Brain pericyte (primary cell): ENCODE measurements at regions not wholly inside any gene's neighbourhood (a gene's known extent, or its start where the extent isn't known, plus 50 kb on each side); places are given as distances from the start of the nearest gene placed in this dataset.

Experiments used
- DNase-seq: peaks from one replicate; pipeline ENCODE4 v3.0.0-alpha.2; 2012; ENCODE audit warnings: low read depth, low spot score

- no peak for DNase-seq
Measured at GRCh38 chr2:129133692-129134641, 815.3 kb upstream of the HS6ST1 start.

- no peak for DNase-seq
Measured at GRCh38 chr2:129135017-129135416, 816.3 kb upstream of the HS6ST1 start.

GRCh38 chr2:129139380-129139779 lies 820.7 kb upstream of the HS6ST1 start:
- DNase-seq: no peak

GRCh38 chr2:129142465-129142864 lies 823.8 kb upstream of the HS6ST1 start:
- no peak for DNase-seq

- DNase-seq: no peak
Measured at GRCh38 chr2:129144082-129144791, 825.6 kb upstream of the HS6ST1 start.

- no peak for DNase-seq
Measured at GRCh38 chr2:129152514-129152913, 827.0 kb upstream of the RAB6C start.

GRCh38 chr2:129160879-129161278 lies 818.6 kb upstream of the RAB6C start:
- DNase-seq: no peak

- no peak for DNase-seq
Measured at GRCh38 chr2:129164220-129164949, 815.1 kb upstream of the RAB6C start.

GRCh38 chr2:129165006-129165405 lies 814.5 kb upstream of the RAB6C start:
- no peak for DNase-seq

GRCh38 chr2:129167456-129167855 lies 812.0 kb upstream of the RAB6C start:
- DNase-seq: no peak

- no peak for DNase-seq
Measured at GRCh38 chr2:129170570-129170969, 808.9 kb upstream of the RAB6C start.

- DNase-seq: no peak
Measured at GRCh38 chr2:129174143-129174542, 805.3 kb upstream of the RAB6C start.

- no peak for DNase-seq
Measured at GRCh38 chr2:129175051-129175450, 804.4 kb upstream of the RAB6C start.

GRCh38 chr2:129176375-129176774 lies 803.1 kb upstream of the RAB6C start:
- no peak for DNase-seq

GRCh38 chr2:129178356-129178755 lies 801.1 kb upstream of the RAB6C start:
- no peak for DNase-seq

GRCh38 chr2:129179199-129179598 lies 800.3 kb upstream of the RAB6C start:
- no peak for DNase-seq

- DNase-seq: no peak
Measured at GRCh38 chr2:129180124-129180716, 799.2 kb upstream of the RAB6C start.

GRCh38 chr2:129181433-129181832 lies 798.0 kb upstream of the RAB6C start:
- DNase-seq: no peak

- no peak for DNase-seq
Measured at GRCh38 chr2:129181963-129182362, 797.5 kb upstream of the RAB6C start.

GRCh38 chr2:129187343-129187742 lies 792.1 kb upstream of the RAB6C start:
- no peak for DNase-seq

- no peak for DNase-seq
Measured at GRCh38 chr2:129188451-129188850, 791.0 kb upstream of the RAB6C start.
